Spleen (tissue), 11 donors: ENCODE measurements at regions not wholly inside any gene's neighbourhood (a gene's known extent, or its start where the extent isn't known, plus 50 kb on each side); places are given as distances from the start of the nearest gene placed in this dataset.
"Not testable (repeated sequence)": the region's sequence is repeated elsewhere in the genome, so short reads cannot be mapped to it uniquely, and the experiment has no call there.

Experiments
- DNase-seq: peaks from one replicate; pipeline ENCODE4 v3.0.0-alpha.2; 2020
- H3K27ac ChIP-seq, 8 donors: fragments of 200-600 bp; sonication (generic) in 7 of 8; 1 replicate in 4 of 8; 2 replicates in 4 of 8; pipeline versions ENCODE4 v1.5.0 to v1.8.0; 2016 to 2021; ENCODE audit warnings: inconsistent platforms in 4 of 8, mild to moderate bottlenecking in 4 of 8, moderate library complexity in 1 of 8
- H3K27me3 ChIP-seq, 7 donors: fragments of 200-600 bp; sonication (generic) in 6 of 7; replicated peaks in 1 of 7; 1 replicate in 4 of 7; 2 replicates in 3 of 7; pipeline versions ENCODE4 v1.5.0 to v1.8.0; 2016 to 2021; ENCODE audit warnings: inconsistent platforms in 3 of 7, mild to moderate bottlenecking in 1 of 7
- H3K36me3 ChIP-seq, 6 donors: fragments of 200-600 bp; sonication (generic) in 5 of 6; 1 replicate in 4 of 6; 2 replicates in 2 of 6; pipeline versions ENCODE4 v1.5.0 to v1.8.0; 2016 to 2021; ENCODE audit warnings: inconsistent platforms in 2 of 6
- H3K4me1 ChIP-seq, 6 donors: fragments of 200-600 bp; sonication (generic) in 5 of 6; 1 replicate in 3 of 6; 2 replicates in 3 of 6; pipeline versions ENCODE4 v1.5.0 to v1.8.0; 2016 to 2021; ENCODE audit warnings: inconsistent platforms in 3 of 6
- H3K4me3 ChIP-seq, 8 donors: fragments of 200-600 bp; sonication (generic) in 7 of 8; 1 replicate in 4 of 8; 2 replicates in 4 of 8; pipeline versions ENCODE4 v1.5.0 to v1.8.0; 2016 to 2021; ENCODE audit warnings: inconsistent platforms in 4 of 8, mild to moderate bottlenecking in 4 of 8, moderate library complexity in 2 of 8
- H3K9me3 ChIP-seq, 8 donors: fragments of 200-600 bp; sonication (generic) in 7 of 8; 1 replicate in 4 of 8; 2 replicates in 4 of 8; pipeline versions ENCODE4 v1.5.0 to v1.8.0; 2016 to 2021; ENCODE audit warnings: inconsistent platforms in 4 of 8
- POLR2A ChIP-seq, 3 donors: fragments of 450-650 bp; IDR thresholded peaks; one replicate each; pipeline ENCODE4 v1.5.1; 2017; ENCODE audit warnings: antibody characterized with exemption in 3 of 3, mild to moderate bottlenecking in 1 of 3
- POLR2AphosphoS5 ChIP-seq, 3 donors: sonication (generic); formaldehyde crosslinking; IDR thresholded peaks; one replicate each; pipeline ENCODE4 v1.5.1; 2017; ENCODE audit warnings: antibody characterized with exemption in 3 of 3
- WGBS, 5 donors: extraction: QIAGEN DNeasy Blood & Tissue Kit in 3 of 5; methylation state at CpG; one replicate each; pipeline versions ENCODE4 v1.1.5 to v1.1.7; 2013 to 2018; 5-methylcytosine and 5-hydroxymethylcytosine counted together
- intact Hi-C: fragments of 100-400 bp; cut with DNase I; formaldehyde crosslinking; loops from one replicate; pipeline ENCODE4 v1.15.0; 2023; ENCODE audit warnings: low total_unique reads
- donor health status: healthy with polysubstance abuse.
- donor health status: DM: no; HTN: no; CAD: no; lungs with moderate emphysema.
- donor health status: DM: no; HTN: no; CAD: no.
- donor health status: Bipolar disorder and iron deficiency.
- donor health status: healthy.
- donor health status: DM: no; HTN: no; CAD: no.
- donor health status: DM: yes; HTN: yes; CAD: no.

GRCh38 chr12:131290255-131290959 is 336.7 kb downstream of the ADGRD1 start:
- TF ChIP-seq POLR2AphosphoS5 (IDR thresholded peaks at IDR 0.05) (no peak), POLR2A (IDR thresholded peaks at IDR 0.05) (no peak)
- H3K4me1 ChIP-seq, result no peaks in the 10 kb centered on the region
- DNase-seq, result peak; percentile 47
- 72 to 92% (median 80%) methylated on average over 7 to 10 of the region's 10 CpGs for WGBS, 5 donors
- H3K36me3 ChIP-seq, result no peaks in the 10 kb centered on the region
- H3K27me3 ChIP-seq, result peaks cover 0 to 9% (median 0%) of the 10 kb centered on the region in 7 donors
- H3K9me3 ChIP-seq, result no peaks in the 10 kb centered on the region
- intact Hi-C loops, result loop anchor here (10.0 kb wide), 1 partner anchor 374 kb away; no protein-coding TSS in a partner anchor
- no peak overlapping the region for H3K4me3 ChIP-seq
- no peak overlapping the region for H3K27ac ChIP-seq

- not testable (repeated sequence) for H3K4me3 ChIP-seq
Observed at GRCh38 chr12:131293071-131294015, 339.6 kb downstream of the ADGRD1 start.

GRCh38 chr12:131294716-131295115 is 341.0 kb downstream of the ADGRD1 start:
- H3K27ac ChIP-seq, H3K36me3 ChIP-seq, H3K4me3 ChIP-seq, H3K9me3 ChIP-seq, H3K27me3 ChIP-seq, H3K4me1 ChIP-seq: not testable (repeated sequence)
- peak; percentile 13 for DNase-seq
- WGBS, 5 donors, result 86 to 96% (median 93%) methylated on average over 8 to 12 of the region's 12 CpGs
- intact Hi-C loops, result loop anchor here (10.0 kb wide), 1 partner anchor 370 kb away; no protein-coding TSS in a partner anchor

More at GRCh38 chr12:131293071-131294015, 339.6 kb downstream of the ADGRD1 start:
- intact Hi-C loops, result loop anchor here (10.0 kb wide), 1 partner anchor 371 kb away; no protein-coding TSS in a partner anchor
- H3K27me3 ChIP-seq, H3K4me1 ChIP-seq, H3K9me3 ChIP-seq, H3K36me3 ChIP-seq, H3K27ac ChIP-seq: not testable (repeated sequence)
- DNase-seq, result peak; percentile 67
- WGBS, 5 donors, result 67 to 74% (median 69%) methylated on average over 21 to 26 of the region's 26 CpGs

- intact Hi-C loops, result loop anchor here (10.0 kb wide), 1 partner anchor 370 kb away; no protein-coding TSS in a partner anchor
- not testable (repeated sequence) for H3K4me3 ChIP-seq, H3K27me3 ChIP-seq, H3K4me1 ChIP-seq, H3K27ac ChIP-seq, H3K36me3 ChIP-seq, H3K9me3 ChIP-seq
- 67 to 100% (median 83%) methylated on average over 1 to 6 of the region's 9 CpGs for WGBS, 5 donors
- peak; percentile 30 for DNase-seq
Observed at GRCh38 chr12:131295117-131295516, 341.4 kb downstream of the ADGRD1 start.

- H3K4me3 ChIP-seq, H3K9me3 ChIP-seq, H3K27me3 ChIP-seq, H3K27ac ChIP-seq, H3K4me1 ChIP-seq, H3K36me3 ChIP-seq: not testable (repeated sequence)
- WGBS, 5 donors, result 92 to 95% (median 93%) methylated on average over 13 to 15 of the region's 17 CpGs
- intact Hi-C loops, result loop anchor here (10.0 kb wide), 1 partner anchor 369 kb away; no protein-coding TSS in a partner anchor
- DNase-seq, result peak; percentile 38
Observed at GRCh38 chr12:131295559-131295958, 341.9 kb downstream of the ADGRD1 start.

- peak; percentile 47 for DNase-seq
- intact Hi-C loops, result loop anchor here (10.0 kb wide), 1 partner anchor 369 kb away; no protein-coding TSS in a partner anchor
- not testable (repeated sequence) for H3K36me3 ChIP-seq, H3K27ac ChIP-seq, H3K9me3 ChIP-seq, H3K4me3 ChIP-seq, H3K27me3 ChIP-seq, H3K4me1 ChIP-seq
- 83 to 95% (median 88%) methylated on average over 6 of the region's 6 CpGs for WGBS, 5 donors
Observed at GRCh38 chr12:131296136-131296535, 342.4 kb downstream of the ADGRD1 start.

GRCh38 chr12:131296651-131297050 is 342.9 kb downstream of the ADGRD1 start:
- not testable (repeated sequence) for H3K4me1 ChIP-seq, H3K4me3 ChIP-seq, H3K36me3 ChIP-seq, H3K27me3 ChIP-seq, H3K27ac ChIP-seq, H3K9me3 ChIP-seq
- intact Hi-C loops, result loop anchor here (10.0 kb wide), 1 partner anchor 368 kb away; no protein-coding TSS in a partner anchor
- 90 to 96% (median 91%) methylated on average over 4 to 14 of the region's 14 CpGs; no CpG with 5 or more reads in 1 of the 5 donors for WGBS, 5 donors
- DNase-seq, result peak; percentile 74

- H3K9me3 ChIP-seq, H3K4me3 ChIP-seq, H3K36me3 ChIP-seq, H3K27ac ChIP-seq, DNase-seq, H3K27me3 ChIP-seq, H3K4me1 ChIP-seq: not testable (repeated sequence)
- intact Hi-C loops, result loop anchor here (10.0 kb wide), 1 partner anchor 366 kb away; no protein-coding TSS in a partner anchor
- WGBS, 5 donors, result 18 to 35% (median 27%) methylated on average over 7 to 16 of the region's 83 CpGs; no CpG with 5 or more reads in 2 of the 5 donors
Observed at GRCh38 chr12:131298526-131299369, 345.0 kb downstream of the ADGRD1 start.

- not testable (repeated sequence) for H3K27ac ChIP-seq, DNase-seq, H3K4me1 ChIP-seq, H3K9me3 ChIP-seq, H3K4me3 ChIP-seq, H3K27me3 ChIP-seq, H3K36me3 ChIP-seq
- WGBS, 5 donors, result 45% methylated on average over 9 of the region's 27 CpGs; no CpG with 5 or more reads in 4 of the 5 donors
- intact Hi-C loops, result loop anchor here (10.0 kb wide), 1 partner anchor 365 kb away; no protein-coding TSS in a partner anchor
Observed at GRCh38 chr12:131299370-131299701, 345.6 kb downstream of the ADGRD1 start.

- H3K4me3 ChIP-seq, H3K27me3 ChIP-seq, intact Hi-C loops, DNase-seq, H3K27ac ChIP-seq, H3K4me1 ChIP-seq, H3K9me3 ChIP-seq, H3K36me3 ChIP-seq: not testable (repeated sequence)
- WGBS, 5 donors, result 40 to 88% (median 68%) methylated on average over 1 to 4 of the region's 5 CpGs
Observed at GRCh38 chr12:131303576-131303975, 349.9 kb downstream of the ADGRD1 start.
